ENCODE measurements at regions not wholly inside any gene's neighbourhood (a gene's known extent, or its start where the extent isn't known, plus 50 kb on each side); places are given as distances from the start of the nearest gene placed in this dataset.

- no peak overlapping the region for H2BK120ac ChIP-seq (ENCODE audit: insufficient read depth, low read length, poor library complexity)
- H4K12ac ChIP-seq (ENCODE audit: low read depth, low read length), result no peak overlapping the region
- H3K36me3 ChIP-seq (ENCODE audit: control insufficient read depth in 1 of 2, insufficient read depth in 2 of 2, low read length in 2 of 2), result no peaks in the 10 kb centered on the region
- no peaks in the 10 kb centered on the region for H3K9me3 ChIP-seq (ENCODE audit: insufficient read depth, low read depth, low read length)
- H2AK5ac ChIP-seq (ENCODE audit: low read length), result no peak overlapping the region
- no peak overlapping the region for H3K23ac ChIP-seq (ENCODE audit: low read length)
- no peak for DNase-seq
- no peak overlapping the region for H2BK5ac ChIP-seq (ENCODE audit: low read depth, low read length, poor library complexity)
- H3K9ac ChIP-seq (ENCODE audit: low read length), result no peak overlapping the region
- H4K8ac ChIP-seq (ENCODE audit: low read depth, low read length), result no peak overlapping the region
- H3K4me2 ChIP-seq (ENCODE audit: low read length), result no peak overlapping the region
- no peak overlapping the region for H3K4ac ChIP-seq (ENCODE audit: low read depth, low read length)
- no CpG with 5 or more reads among the region's 2 CpGs for WGBS (ENCODE audit: extremely low coverage, insufficient coverage, insufficient read length)
- H2BK12ac ChIP-seq (ENCODE audit: low read length), result no peak overlapping the region
- H3K79me2 ChIP-seq (ENCODE audit: control insufficient read depth, insufficient read depth, low read length, poor library complexity), result no peaks in the 10 kb centered on the region
- no peaks in the 10 kb centered on the region for H3K27me3 ChIP-seq (ENCODE audit: insufficient read depth, low read length)
- no peak overlapping the region for H3K14ac ChIP-seq (ENCODE audit: low read length)
- H3K79me1 ChIP-seq (ENCODE audit: low read length), result no peaks in the 10 kb centered on the region
- H2AFZ ChIP-seq (ENCODE audit: insufficient read depth, low read length, poor library complexity), result no peak overlapping the region
- no peak overlapping the region for H3K4me3 ChIP-seq (ENCODE audit: low read depth, low read length)
- no peaks in the 10 kb centered on the region for H3K4me1 ChIP-seq (ENCODE audit: control insufficient read depth in 1 of 2, insufficient read depth in 2 of 2, low read length in 2 of 2)
- no peak overlapping the region for H4K91ac ChIP-seq (ENCODE audit: low read depth, low read length)
- H3K18ac ChIP-seq (ENCODE audit: low read length), result no peak overlapping the region
- H3K27ac ChIP-seq (ENCODE audit: low read depth, low read length), result no peak overlapping the region
Observed at GRCh38 chr7:106420210-106420609, 135.4 kb upstream of the NAMPT start.

- no peaks in the 10 kb centered on the region for H3K9me3 ChIP-seq (ENCODE audit: insufficient read depth, low read depth, low read length)
- H4K12ac ChIP-seq (ENCODE audit: low read depth, low read length), result no peak overlapping the region
- H2BK5ac ChIP-seq (ENCODE audit: low read depth, low read length, poor library complexity), result no peak overlapping the region
- no peaks in the 10 kb centered on the region for H3K4me1 ChIP-seq (ENCODE audit: control insufficient read depth in 1 of 2, insufficient read depth in 2 of 2, low read length in 2 of 2)
- no peak overlapping the region for H4K8ac ChIP-seq (ENCODE audit: low read depth, low read length)
- no peak overlapping the region for H3K4ac ChIP-seq (ENCODE audit: low read depth, low read length)
- H3K79me2 ChIP-seq (ENCODE audit: control insufficient read depth, insufficient read depth, low read length, poor library complexity), result no peaks in the 10 kb centered on the region
- no peak overlapping the region for H2BK12ac ChIP-seq (ENCODE audit: low read length)
- H3K14ac ChIP-seq (ENCODE audit: low read length), result no peak overlapping the region
- H3K18ac ChIP-seq (ENCODE audit: low read length), result no peak overlapping the region
- H3K27ac ChIP-seq (ENCODE audit: low read depth, low read length), result no peak overlapping the region
- WGBS (ENCODE audit: extremely low coverage, insufficient coverage, insufficient read length), result no CpG with 5 or more reads among the region's 9 CpGs
- no peak overlapping the region for H2AFZ ChIP-seq (ENCODE audit: insufficient read depth, low read length, poor library complexity)
- H2BK120ac ChIP-seq (ENCODE audit: insufficient read depth, low read length, poor library complexity), result no peak overlapping the region
- no peak overlapping the region for H3K9ac ChIP-seq (ENCODE audit: low read length)
- H4K91ac ChIP-seq (ENCODE audit: low read depth, low read length), result no peak overlapping the region
- H3K79me1 ChIP-seq (ENCODE audit: low read length), result no peaks in the 10 kb centered on the region
- H3K4me3 ChIP-seq (ENCODE audit: low read depth, low read length), result no peak overlapping the region
- no peak overlapping the region for H3K4me2 ChIP-seq (ENCODE audit: low read length)
- no peaks in the 10 kb centered on the region for H3K27me3 ChIP-seq (ENCODE audit: insufficient read depth, low read length)
- H3K23ac ChIP-seq (ENCODE audit: low read length), result no peak overlapping the region
- no peak for DNase-seq
- H2AK5ac ChIP-seq (ENCODE audit: low read length), result no peak overlapping the region
- H3K36me3 ChIP-seq (ENCODE audit: control insufficient read depth in 1 of 2, insufficient read depth in 2 of 2, low read length in 2 of 2), result no peaks in the 10 kb centered on the region
Observed at GRCh38 chr7:106419455-106420182, 134.8 kb upstream of the NAMPT start.

- H3K36me3 ChIP-seq (ENCODE audit: control insufficient read depth in 1 of 2, insufficient read depth in 2 of 2, low read length in 2 of 2), result no peaks in the 10 kb centered on the region
- H4K8ac ChIP-seq (ENCODE audit: low read depth, low read length), result no peak overlapping the region
- H3K14ac ChIP-seq (ENCODE audit: low read length), result no peak overlapping the region
- H3K23ac ChIP-seq (ENCODE audit: low read length), result no peak overlapping the region
- H2BK12ac ChIP-seq (ENCODE audit: low read length), result no peak overlapping the region
- no peak for DNase-seq
- no peak overlapping the region for H3K4ac ChIP-seq (ENCODE audit: low read depth, low read length)
- H3K79me2 ChIP-seq (ENCODE audit: control insufficient read depth, insufficient read depth, low read length, poor library complexity), result no peaks in the 10 kb centered on the region
- no peak overlapping the region for H2BK120ac ChIP-seq (ENCODE audit: insufficient read depth, low read length, poor library complexity)
- H2BK5ac ChIP-seq (ENCODE audit: low read depth, low read length, poor library complexity), result no peak overlapping the region
- H3K9me3 ChIP-seq (ENCODE audit: insufficient read depth, low read depth, low read length), result no peaks in the 10 kb centered on the region
- H3K79me1 ChIP-seq (ENCODE audit: low read length), result no peaks in the 10 kb centered on the region
- no peaks in the 10 kb centered on the region for H3K4me1 ChIP-seq (ENCODE audit: control insufficient read depth in 1 of 2, insufficient read depth in 2 of 2, low read length in 2 of 2)
- no peak overlapping the region for H4K91ac ChIP-seq (ENCODE audit: low read depth, low read length)
- no peak overlapping the region for H4K12ac ChIP-seq (ENCODE audit: low read depth, low read length)
- H2AK5ac ChIP-seq (ENCODE audit: low read length), result no peak overlapping the region
- H3K27ac ChIP-seq (ENCODE audit: low read depth, low read length), result no peak overlapping the region
- H3K9ac ChIP-seq (ENCODE audit: low read length), result no peak overlapping the region
- WGBS (ENCODE audit: extremely low coverage, insufficient coverage, insufficient read length), result no CpG with 5 or more reads among the region's 2 CpGs
- H3K18ac ChIP-seq (ENCODE audit: low read length), result no peak overlapping the region
- H3K4me2 ChIP-seq (ENCODE audit: low read length), result no peak overlapping the region
- no peak overlapping the region for H2AFZ ChIP-seq (ENCODE audit: insufficient read depth, low read length, poor library complexity)
- no peaks in the 10 kb centered on the region for H3K27me3 ChIP-seq (ENCODE audit: insufficient read depth, low read length)
- no peak overlapping the region for H3K4me3 ChIP-seq (ENCODE audit: low read depth, low read length)
Observed at GRCh38 chr7:106418526-106418925, 133.7 kb upstream of the NAMPT start.

- Histone ChIP-seq H3K18ac (ENCODE audit: low read length) (no peak overlapping the region), H2BK120ac (ENCODE audit: insufficient read depth, low read length, poor library complexity) (no peak overlapping the region), H3K79me2 (ENCODE audit: control insufficient read depth, insufficient read depth, low read length, poor library complexity) (no peaks in the 10 kb centered on the region), H2AFZ (ENCODE audit: insufficient read depth, low read length, poor library complexity) (no peak overlapping the region), H3K36me3 (ENCODE audit: control insufficient read depth in 1 of 2, insufficient read depth in 2 of 2, low read length in 2 of 2) (no peaks in the 10 kb centered on the region), H3K4ac (ENCODE audit: low read depth, low read length) (no peak overlapping the region), H3K23ac (ENCODE audit: low read length) (no peak overlapping the region), H4K91ac (ENCODE audit: low read depth, low read length) (no peak overlapping the region), H3K4me3 (ENCODE audit: low read depth, low read length) (no peak overlapping the region), H2AK5ac (ENCODE audit: low read length) (no peak overlapping the region), H2BK5ac (ENCODE audit: low read depth, low read length, poor library complexity) (no peak overlapping the region), H3K4me1 (ENCODE audit: control insufficient read depth in 1 of 2, insufficient read depth in 2 of 2, low read length in 2 of 2) (no peaks in the 10 kb centered on the region), H3K9me3 (ENCODE audit: insufficient read depth, low read depth, low read length) (no peaks in the 10 kb centered on the region), H3K27me3 (ENCODE audit: insufficient read depth, low read length) (no peaks in the 10 kb centered on the region), H4K12ac (ENCODE audit: low read depth, low read length) (no peak overlapping the region), H3K79me1 (ENCODE audit: low read length) (no peaks in the 10 kb centered on the region), H3K14ac (ENCODE audit: low read length) (no peak overlapping the region), H3K4me2 (ENCODE audit: low read length) (no peak overlapping the region), H4K8ac (ENCODE audit: low read depth, low read length) (no peak overlapping the region), H2BK12ac (ENCODE audit: low read length) (no peak overlapping the region), H3K27ac (ENCODE audit: low read depth, low read length) (no peak overlapping the region), H3K9ac (ENCODE audit: low read length) (no peak overlapping the region)
- WGBS (ENCODE audit: extremely low coverage, insufficient coverage, insufficient read length), result 100% methylated on average over 1 of the region's 1 CpG
- peak in 1 of 2 donors; percentile 28 for DNase-seq
Observed at GRCh38 chr7:106418094-106418493, 133.3 kb upstream of the NAMPT start.
